Left renal cortex interstitium (tissue), 4 donors: ENCODE measurements at regions not wholly inside any gene's neighbourhood (a gene's known extent, or its start where the extent isn't known, plus 50 kb on each side); places are given as distances from the start of the nearest gene placed in this dataset.

Experiments
- DNase-seq, 4 donors: peaks; one replicate each; pipeline ENCODE4 v3.0.0-alpha.2; 2013; ENCODE audit warnings: low read depth in 4 of 4, low spot score in 2 of 4, missing footprints in 1 of 4

- no peak for DNase-seq
These were observed 80.0 kb downstream of the NREP start for GRCh38 chr5:111676926-111677415.

GRCh38 chr5:111676466-111676865 lies 80.5 kb downstream of the NREP start:
- DNase-seq = no peak

- DNase-seq = no peak
These were observed 81.6 kb downstream of the NREP start for GRCh38 chr5:111675201-111675934.

GRCh38 chr5:111673891-111674626 lies 82.9 kb downstream of the NREP start:
- DNase-seq = no peak

GRCh38 chr5:111672099-111672498 lies 84.9 kb downstream of the NREP start:
- no peak for DNase-seq

- no peak for DNase-seq
These were observed 86.0 kb downstream of the NREP start for GRCh38 chr5:111670826-111671492.

- no peak for DNase-seq
These were observed 88.2 kb downstream of the NREP start for GRCh38 chr5:111668477-111669414.

- no peak for DNase-seq
These were observed 89.8 kb downstream of the NREP start for GRCh38 chr5:111667128-111667736.

GRCh38 chr5:111656580-111656979 lies 100.4 kb downstream of the NREP start:
- DNase-seq = no peak

- DNase-seq = no peak
These were observed 101.6 kb downstream of the NREP start for GRCh38 chr5:111655169-111655924.

- no peak for DNase-seq
These were observed 103.6 kb downstream of the NREP start for GRCh38 chr5:111653408-111653807.

GRCh38 chr5:111649516-111649915 lies 107.5 kb downstream of the NREP start:
- no peak for DNase-seq

- DNase-seq = no peak
These were observed 111.6 kb downstream of the NREP start for GRCh38 chr5:111645303-111645838.

GRCh38 chr5:111643499-111643898 lies 113.5 kb downstream of the NREP start:
- DNase-seq = no peak

GRCh38 chr5:111641533-111642233 lies 115.3 kb downstream of the NREP start:
- no peak for DNase-seq

- no peak for DNase-seq
These were observed 117.1 kb downstream of the NREP start for GRCh38 chr5:111639912-111640311.

GRCh38 chr5:111636736-111637135 lies 120.3 kb downstream of the NREP start:
- no peak for DNase-seq

GRCh38 chr5:111635916-111636570 lies 121.0 kb downstream of the NREP start:
- no peak for DNase-seq
